ENCODE measurements at regions not wholly inside any gene's neighbourhood (a gene's known extent, or its start where the extent isn't known, plus 50 kb on each side); places are given as distances from the start of the nearest gene placed in this dataset.

GRCh38 chr10:80988755-80989154, 451.1 kb downstream of the SH2D4B start (continued):
- TF ChIP-seq YY1 (IDR thresholded peaks at IDR 0.05; ENCODE audit: low read depth, low read length) = no peak
- TF ChIP-seq SP2 (IDR thresholded peaks at IDR 0.05; ENCODE audit: low read length) = no peak
- no peak for TF ChIP-seq CBX5 (IDR thresholded peaks at IDR 0.05; ENCODE audit: low read depth, low read length)
- TF ChIP-seq GABPA (IDR thresholded peaks at IDR 0.05; ENCODE audit: borderline replicate concordance, insufficient read depth, low read length) = no peak
